ENCODE measurements at regions not wholly inside any gene's neighbourhood (a gene's known extent, or its start where the extent isn't known, plus 50 kb on each side); places are given as distances from the start of the nearest gene placed in this dataset.

- CTCF ChIA-PET (ENCODE audit: low intra/inter-chr PET ratio) = no interaction called here
- Histone ChIP-seq H3K4me1 (replicated peaks in 1 of 2; ENCODE audit: control insufficient read depth in 2 of 2, insufficient read depth in 2 of 2, low read length in 2 of 2) (no peaks in the 10 kb centered on the region), H3K4me3 (no peak overlapping the region), H3K9me1 (ENCODE audit: control insufficient read depth, insufficient read depth, low read length) (no peaks in the 10 kb centered on the region), H3K27ac (ENCODE audit: extremely low read depth, low read depth, low read length) (no peak overlapping the region), H3K9ac (ENCODE audit: insufficient read depth in 1 of 2, low read depth in 2 of 2, low read length in 2 of 2) (no peak overlapping the region), H2AFZ (ENCODE audit: low read depth, low read length) (no peak overlapping the region), H3K36me3 (ENCODE audit: control insufficient read depth, insufficient read depth, low read length) (no peaks in the 10 kb centered on the region), H3K9me3 (replicated peaks; ENCODE audit: control insufficient read depth, insufficient read depth, low read depth, low read length) (no peaks in the 10 kb centered on the region), H3K27me3 (ENCODE audit: control insufficient read depth in 2 of 2, insufficient read depth in 2 of 2, low read length in 2 of 2) (peaks cover 3 to 8% of the 10 kb centered on the region in 2 experiments; a peak in 4 of 5 replicates), H4K20me1 (replicated peaks; ENCODE audit: control insufficient read depth, insufficient read depth, low read length) (no peaks in the 10 kb centered on the region), H3K4me2 (ENCODE audit: insufficient read depth, low read length) (no peak overlapping the region), H3K79me2 (ENCODE audit: control insufficient read depth, insufficient read depth, low read length) (no peaks in the 10 kb centered on the region)
- POLR2A ChIA-PET = no interaction called here
- WGBS (ENCODE audit: insufficient coverage, low coverage, missing lambda C conversion rate) = 0% methylated on average over 6 of the region's 6 CpGs
- no peak for FAIRE-seq
- in situ Hi-C loops (cut with MboI) = no loop called here
- BruUV-seq (replicated peaks) = no TSS peak
- intact Hi-C loops (cut with micrococcal nuclease) = no loop called here
- DNase-seq (ENCODE audit: extremely low read depth in 1 of 4, low spot score in 3 of 4) = no peak
- no peak for TF ChIP-seq EZH2 (IDR thresholded peaks at IDR 0.05; ENCODE audit: borderline replicate concordance, low read depth, low read length)
- TF ChIP-seq NFIC (IDR thresholded peaks at IDR 0.05) = peak; percentile 27; the same call in 1 of the 2 replicates
- no peak for TF ChIP-seq NRF1 (conservative IDR thresholded peaks at IDR 0.05 in 1 of 2, IDR thresholded peaks at IDR 0.05 in 1 of 2)
- no peak for TF ChIP-seq TSC22D4 (tag; IDR thresholded peaks at IDR 0.05)
- no peak for TF ChIP-seq ZFPM2 (CRISPR knock-in tag; IDR thresholded peaks at IDR 0.05)
- no peak for TF ChIP-seq TAF7 (tag; IDR thresholded peaks at IDR 0.05)
- no peak for TF ChIP-seq SLC30A9 (CRISPR knock-in tag; IDR thresholded peaks at IDR 0.05)
- TF ChIP-seq ZSCAN29 (IDR thresholded peaks at IDR 0.05) = no peak
- TF ChIP-seq THRAP3 (IDR thresholded peaks at IDR 0.05; ENCODE audit: borderline replicate concordance) = no peak
- ATAC-seq = no peak
These were observed 200.0 kb downstream of the TSN start for GRCh38 chr2:121955426-121955825.

GRCh38 chr2:121955872-121956271 lies 200.4 kb downstream of the TSN start:
- ChIA-PET CTCF (ENCODE audit: low intra/inter-chr PET ratio) (no interaction called here), POLR2A (interaction anchor here (1.3 kb wide), 1 partner anchor 16 kb away, joined by 4 read pairs; no protein-coding TSS in a partner anchor)
- H3K9ac ChIP-seq (ENCODE audit: insufficient read depth in 1 of 2, low read depth in 2 of 2, low read length in 2 of 2) = no peak overlapping the region
- no peak overlapping the region for H2AFZ ChIP-seq (ENCODE audit: low read depth, low read length)
- H3K27me3 ChIP-seq (ENCODE audit: control insufficient read depth in 2 of 2, insufficient read depth in 2 of 2, low read length in 2 of 2) = peaks cover 3 to 8% of the 10 kb centered on the region in 2 experiments; a peak in 4 of 5 replicates
- no peaks in the 10 kb centered on the region for H3K79me2 ChIP-seq (ENCODE audit: control insufficient read depth, insufficient read depth, low read length)
- H3K27ac ChIP-seq (ENCODE audit: extremely low read depth, low read depth, low read length) = no peak overlapping the region
- WGBS (ENCODE audit: insufficient coverage, low coverage, missing lambda C conversion rate) = 3% methylated on average over 6 of the region's 9 CpGs
- no TSS peak for BruUV-seq (replicated peaks)
- in situ Hi-C loops (cut with MboI) (no loop called here), intact Hi-C loops (cut with micrococcal nuclease) (no loop called here)
- H3K4me2 ChIP-seq (ENCODE audit: insufficient read depth, low read length) = no peak overlapping the region
- H3K4me3 ChIP-seq = no peak overlapping the region
- H3K9me1 ChIP-seq (ENCODE audit: control insufficient read depth, insufficient read depth, low read length) = no peaks in the 10 kb centered on the region
- H3K36me3 ChIP-seq (ENCODE audit: control insufficient read depth, insufficient read depth, low read length) = no peaks in the 10 kb centered on the region
- DNase-seq (ENCODE audit: extremely low read depth in 1 of 4, low spot score in 3 of 4) = no peak
- no peaks in the 10 kb centered on the region for H3K9me3 ChIP-seq (replicated peaks; ENCODE audit: control insufficient read depth, insufficient read depth, low read depth, low read length)
- no peak for ATAC-seq
- H3K4me1 ChIP-seq (replicated peaks in 1 of 2; ENCODE audit: control insufficient read depth in 2 of 2, insufficient read depth in 2 of 2, low read length in 2 of 2) = no peaks in the 10 kb centered on the region
- no peak for FAIRE-seq
- no peaks in the 10 kb centered on the region for H4K20me1 ChIP-seq (replicated peaks; ENCODE audit: control insufficient read depth, insufficient read depth, low read length)
- no peak for TF ChIP-seq CEBPG (CRISPR knock-in tag; IDR thresholded peaks at IDR 0.05)
- no peak for TF ChIP-seq CEBPG (tag; conservative IDR thresholded peaks at IDR 0.05 in 1 of 2, IDR thresholded peaks at IDR 0.05 in 1 of 2)
- TF ChIP-seq CEBPB (tag; IDR thresholded peaks at IDR 0.05) = no peak
- no peak for TF ChIP-seq CTCF (IDR thresholded peaks at IDR 0.05 in 2 of 3, conservative IDR thresholded peaks at IDR 0.05 in 1 of 3; ENCODE audit: insufficient read depth in 2 of 3, low read depth in 1 of 3, low read length in 3 of 3)
- no peak for TF ChIP-seq ZBTB17 (CRISPR knock-in tag; IDR thresholded peaks at IDR 0.05)
